Activated CD4-positive, CD25-positive, alpha-beta regulatory T cell treated with anti-CD3 and anti-CD28 coated beads, Interleukin-2, amount 50 U/mL, for 24 hours (primary cell): ENCODE measurements at regions not wholly inside any gene's neighbourhood (a gene's known extent, or its start where the extent isn't known, plus 50 kb on each side); places are given as distances from the start of the nearest gene placed in this dataset.
"Not testable (repeated sequence)": the region's sequence is repeated elsewhere in the genome, so short reads cannot be mapped to it uniquely, and the experiment has no call there.

ENCODE experiments used
- ATAC-seq, 2 donors: fragments of 150-1000 bp; cut with Tn5 transposase; one replicate each; pipeline ENCODE4 v1.10.0; 2021; ENCODE audit warnings: mild to moderate bottlenecking in 1 of 2, moderate library complexity in 1 of 2

DNA sequence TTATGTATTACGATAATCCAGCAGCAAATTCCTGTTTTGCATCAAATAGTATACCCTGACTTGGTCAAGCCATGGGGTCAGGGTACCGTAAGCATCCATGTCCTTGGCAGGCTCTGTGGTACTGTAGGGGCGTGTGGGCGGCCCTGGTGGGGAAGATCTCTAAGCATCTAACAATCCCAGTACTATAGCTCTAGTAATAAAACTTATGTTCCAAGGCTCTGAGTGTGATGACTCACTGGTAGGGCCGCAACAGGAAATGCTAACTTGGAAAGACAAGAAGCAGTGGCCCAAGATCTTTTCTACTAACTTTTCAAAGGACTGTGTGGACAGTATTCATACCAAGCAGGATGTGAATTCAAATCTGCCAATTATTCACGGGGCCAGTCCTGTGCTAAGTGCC lies 63.8 kb downstream of the CLEC18A start:
- not testable (repeated sequence) for ATAC-seq

GRCh38 chr16:70016751-70017150 lies 65.6 kb downstream of the CLEC18A start:
- ATAC-seq, result not testable (repeated sequence)

- peak; percentile 90 to 97 for ATAC-seq
These were observed 67.1 kb downstream of the CLEC18A start for GRCh38 chr16:70018254-70018653.

- not testable (repeated sequence) for ATAC-seq
These were observed 72.1 kb downstream of the CLEC18A start for GRCh38 chr16:70023207-70023606.

- ATAC-seq, result not testable (repeated sequence)
These were observed 72.8 kb downstream of the CLEC18A start for GRCh38 chr16:70023956-70024355.

DNA sequence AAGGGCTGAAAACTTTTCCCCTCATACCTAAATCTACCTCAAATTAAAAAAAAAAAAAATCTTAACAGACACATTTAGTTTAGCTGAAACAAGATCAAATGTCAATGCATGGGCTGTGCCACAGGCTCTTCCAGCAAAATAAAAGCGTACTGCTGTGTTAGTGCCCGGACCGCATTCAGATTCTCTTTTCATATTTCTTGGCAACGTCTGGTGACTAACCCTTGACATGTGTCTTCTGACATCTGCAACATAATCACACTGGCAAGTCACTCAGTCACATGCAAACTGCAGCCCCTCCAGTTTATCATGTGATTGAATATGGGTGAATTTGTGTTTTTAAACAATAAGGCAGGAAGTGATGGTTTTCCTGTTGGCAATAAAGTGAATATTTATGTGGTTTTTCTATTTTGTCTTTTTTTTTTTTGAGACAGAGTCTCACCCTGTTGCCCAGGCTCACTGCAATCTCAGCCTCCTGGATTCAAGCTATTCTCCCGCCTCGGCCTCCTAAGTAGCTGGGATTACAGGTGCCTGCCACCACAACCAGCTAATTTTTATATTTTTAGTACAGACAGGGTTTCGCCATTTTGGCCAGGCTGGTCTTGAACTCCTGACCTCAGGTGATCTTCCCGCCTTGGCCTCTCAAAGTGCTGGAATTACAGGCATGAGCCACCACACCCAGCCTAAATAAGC lies 75.2 kb downstream of the CLEC18A start:
- ATAC-seq, result peak; percentile 92 to 93

GRCh38 chr16:70032906-70033305 lies 81.2 kb upstream of the PDPR start:
- not testable (repeated sequence) for ATAC-seq

DNA sequence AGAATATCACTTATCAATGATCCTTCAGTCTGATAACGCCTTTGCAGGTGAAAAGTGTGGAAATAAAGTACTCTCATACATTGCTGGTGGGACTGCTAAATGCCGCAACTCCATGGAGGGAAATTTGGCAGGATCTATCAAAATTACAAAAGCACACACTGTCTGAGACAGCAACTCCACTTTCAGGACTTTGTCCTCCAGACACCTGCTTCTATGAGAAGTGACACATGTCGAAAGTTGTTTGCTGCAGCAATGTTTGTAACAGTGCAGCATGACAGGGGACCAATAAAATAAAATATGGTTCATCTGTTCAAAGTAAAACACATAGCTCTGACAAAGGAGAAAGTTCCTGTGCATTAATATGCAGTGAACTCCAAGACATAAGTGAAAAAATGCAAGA lies 76.2 kb upstream of the PDPR start:
- ATAC-seq, result not testable (repeated sequence)

DNA sequence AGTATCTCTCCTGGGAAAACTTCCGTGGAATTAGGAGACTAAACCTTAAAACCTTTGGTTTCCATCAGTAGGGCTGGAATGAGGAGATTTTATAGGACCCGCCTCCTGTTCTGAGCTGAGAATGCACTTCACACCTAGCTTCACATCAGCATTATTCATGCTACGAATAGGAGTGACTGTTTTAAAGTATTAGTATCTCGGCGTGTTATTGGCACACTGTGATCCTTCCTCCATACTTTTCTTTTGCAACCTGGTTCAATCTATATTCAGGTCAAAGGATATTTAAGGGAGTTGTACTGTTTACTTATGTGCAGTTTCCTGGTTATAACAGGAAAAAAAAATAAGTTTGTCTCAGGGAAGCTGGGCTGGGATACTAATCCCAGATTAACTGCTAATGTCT lies 73.6 kb upstream of the PDPR start:
- not testable (repeated sequence) for ATAC-seq

- not testable (repeated sequence) for ATAC-seq
These were observed 70.5 kb upstream of the PDPR start for GRCh38 chr16:70043538-70044067.

DNA sequence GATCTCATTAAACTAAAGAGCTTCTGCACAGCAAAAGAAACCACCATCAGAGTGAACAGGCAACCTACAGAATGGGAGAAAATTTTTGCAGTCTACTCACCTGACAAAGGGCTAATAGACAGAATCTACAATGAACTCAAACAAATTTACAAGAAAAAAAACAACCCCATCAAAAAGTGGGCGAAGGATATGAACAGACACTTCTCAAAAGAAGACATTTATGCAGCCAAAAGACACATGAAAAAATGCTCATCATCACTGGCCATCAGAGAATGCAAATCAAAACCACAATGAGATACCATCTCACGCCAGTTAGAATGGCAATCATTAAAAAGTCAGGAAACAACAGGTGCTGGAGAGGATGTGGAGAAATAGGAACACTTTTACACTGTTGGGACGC lies 67.6 kb upstream of the PDPR start:
- not testable (repeated sequence) for ATAC-seq

DNA sequence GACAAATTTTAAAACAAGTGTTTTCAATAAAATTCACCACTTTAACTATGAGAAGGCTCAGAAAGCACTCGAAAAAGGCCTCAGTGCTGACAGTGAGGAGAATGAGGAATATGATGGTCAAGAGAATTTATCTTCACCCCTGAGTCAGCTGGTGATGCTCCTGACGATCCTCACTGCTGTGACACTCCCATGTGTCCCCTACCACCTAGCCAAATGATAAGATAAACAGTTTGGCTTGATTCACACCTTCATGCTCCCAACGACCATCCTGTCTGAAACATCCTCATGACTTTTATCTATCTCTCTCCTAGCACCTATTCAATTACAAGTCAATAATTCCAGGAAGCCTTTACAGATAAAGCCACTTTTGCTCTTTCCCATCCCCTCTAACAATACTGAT lies 66.0 kb upstream of the PDPR start:
- ATAC-seq, result not testable (repeated sequence)

DNA sequence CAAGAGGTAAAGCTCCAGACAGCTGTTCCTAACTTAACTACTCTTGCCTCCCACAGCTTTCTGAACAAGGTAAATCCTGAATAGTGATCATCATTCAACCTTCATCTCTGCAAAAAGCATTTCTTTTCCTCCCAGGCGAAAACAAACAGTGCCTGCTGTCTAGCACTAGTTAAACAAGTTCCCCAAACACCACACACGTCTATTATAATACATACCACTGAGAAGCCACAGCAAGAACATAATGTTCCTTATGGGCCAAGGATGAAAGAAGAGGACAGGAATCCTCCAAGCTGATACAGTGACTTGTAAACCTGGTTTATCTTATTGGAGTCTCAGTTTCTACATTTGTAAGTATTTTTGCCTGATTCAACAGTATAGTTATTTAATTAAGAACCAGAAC lies 56.1 kb upstream of the PDPR start:
- ATAC-seq, result not testable (repeated sequence)

- not testable (repeated sequence) for ATAC-seq
These were observed 54.7 kb upstream of the PDPR start for GRCh38 chr16:70059429-70059828.

GRCh38 chr16:70060521-70061027 lies 53.6 kb upstream of the PDPR start:
- not testable (repeated sequence) for ATAC-seq

GRCh38 chr16:70061671-70062218 lies 52.4 kb upstream of the PDPR start:
- ATAC-seq, result not testable (repeated sequence)

GRCh38 chr16:70062947-70063346 lies 51.2 kb upstream of the PDPR start:
- ATAC-seq, result not testable (repeated sequence)
